HUES64 (cell line): ENCODE measurements at regions not wholly inside any gene's neighbourhood (a gene's known extent, or its start where the extent isn't known, plus 50 kb on each side); places are given as distances from the start of the nearest gene placed in this dataset.
"Not testable (repeated sequence)": the region's sequence is repeated elsewhere in the genome, so short reads cannot be mapped to it uniquely, and the experiment has no call there.

Source experiments
- H3K27ac ChIP-seq: 2 replicates; pipeline ENCODE4 v1.7.0; 2013; ENCODE audit warnings: low read depth, low read length, inconsistent platforms
- H3K27me3 ChIP-seq: 2 replicates; pipeline ENCODE4 v1.6.1; 2013; ENCODE audit warnings: mild to moderate bottlenecking, low read length; ENCODE audit not compliant: insufficient read depth
- H3K36me3 ChIP-seq: 2 replicates; pipeline ENCODE4 v1.6.1; 2013; ENCODE audit warnings: mild to moderate bottlenecking, low read length; ENCODE audit not compliant: insufficient read depth
- H3K4me1 ChIP-seq: 2 replicates; pipeline ENCODE4 v1.6.1; 2013; ENCODE audit warnings: mild to moderate bottlenecking, low read length, moderate library complexity; ENCODE audit not compliant: insufficient read depth
- H3K4me3 ChIP-seq: 2 replicates; pipeline ENCODE4 v1.5.1; 2013; ENCODE audit warnings: mild to moderate bottlenecking, low read length, moderate library complexity
- H3K9ac ChIP-seq: 2 replicates; pipeline ENCODE4 v1.6.1; 2013; ENCODE audit warnings: mild to moderate bottlenecking, low read depth, low read length
- H3K9me3 ChIP-seq: 2 replicates; pipeline ENCODE4 v1.6.1; 2013; ENCODE audit warnings: low read depth, low read length; ENCODE audit not compliant: insufficient read depth
- WGBS: fragments of 150-250, 120-280 bp; methylation state at CpG from one replicate; pipeline ENCODE4 v1.1.7; 2013; ENCODE audit warnings: missing lambda C conversion rate; 5-methylcytosine and 5-hydroxymethylcytosine counted together

GRCh38 chr10:90075995-90076394, 374.6 kb downstream of the KIF20B start:
- Histone ChIP-seq H3K36me3 (peaks cover 37% of the 10 kb centered on the region), H3K27ac (no peak overlapping the region), H3K27me3 (no peaks in the 10 kb centered on the region), H3K9me3 (peaks cover 79% of the 10 kb centered on the region), H3K4me1 (peaks cover 11% of the 10 kb centered on the region; the same call in 1 of the 2 replicates), H3K4me3 (no peak overlapping the region), H3K9ac (no peak overlapping the region)
- 94% methylated on average over 2 of the region's 2 CpGs for WGBS

- H3K9me3 ChIP-seq = peaks cover 48% of the 10 kb centered on the region
- H3K27me3 ChIP-seq = no peaks in the 10 kb centered on the region
- 92% methylated on average over 2 of the region's 2 CpGs for WGBS
- peaks cover 40% of the 10 kb centered on the region for H3K36me3 ChIP-seq
- no peak overlapping the region for H3K4me3 ChIP-seq
- no peak overlapping the region for H3K27ac ChIP-seq
- H3K9ac ChIP-seq = no peak overlapping the region
- H3K4me1 ChIP-seq = peaks cover 11% of the 10 kb centered on the region; the same call in 1 of the 2 replicates
These were observed 378.4 kb downstream of the KIF20B start for GRCh38 chr10:90079819-90080218.

GRCh38 chr10:90086606-90087190, 385.3 kb downstream of the KIF20B start:
- H3K9me3 ChIP-seq, H3K27me3 ChIP-seq, H3K36me3 ChIP-seq, H3K4me3 ChIP-seq: not testable (repeated sequence)
- H3K27ac ChIP-seq = peak overlapping the region; percentile 72; the same call in 1 of the 2 replicates
- peak overlapping the region; percentile 55 for H3K9ac ChIP-seq
- peaks cover 19% of the 10 kb centered on the region for H3K4me1 ChIP-seq
- 43% methylated on average over 2 of the region's 2 CpGs for whole genome bisulfite sequencing

GRCh38 chr10:90087197-90088023, 386.0 kb downstream of the KIF20B start:
- Histone ChIP-seq H3K4me3 (no peak overlapping the region), H3K4me1 (peaks cover 25% of the 10 kb centered on the region), H3K27ac (peak overlapping the region; percentile 72; the same call in 1 of the 2 replicates), H3K9ac (peak overlapping the region; percentile 55), H3K27me3 (no peaks in the 10 kb centered on the region), H3K9me3 (peaks cover 2% of the 10 kb centered on the region; the same call in 1 of the 2 replicates), H3K36me3 (peaks cover 3% of the 10 kb centered on the region; the same call in 1 of the 2 replicates)
- 24% methylated on average over 2 of the region's 2 CpGs for WGBS

- 38% methylated on average over 2 of the region's 4 CpGs for WGBS
- Histone ChIP-seq H3K27me3 (no peaks in the 10 kb centered on the region), H3K27ac (peak overlapping the region; percentile 72; the same call in 1 of the 2 replicates), H3K9ac (no peak overlapping the region), H3K36me3 (peaks cover 3% of the 10 kb centered on the region; the same call in 1 of the 2 replicates), H3K9me3 (peaks cover 2% of the 10 kb centered on the region; the same call in 1 of the 2 replicates), H3K4me3 (no peak overlapping the region), H3K4me1 (peaks cover 30% of the 10 kb centered on the region)
These were observed 386.6 kb downstream of the KIF20B start for GRCh38 chr10:90088024-90088317.

GRCh38 chr10:90089719-90090118, 388.3 kb downstream of the KIF20B start:
- Histone ChIP-seq H3K4me3 (no peak overlapping the region), H3K27me3 (no peaks in the 10 kb centered on the region), H3K27ac (no peak overlapping the region), H3K4me1 (peaks cover 37% of the 10 kb centered on the region), H3K9ac (no peak overlapping the region), H3K9me3 (peaks cover 2% of the 10 kb centered on the region; the same call in 1 of the 2 replicates), H3K36me3 (no peaks in the 10 kb centered on the region)
- WGBS = 70% methylated on average over 2 of the region's 2 CpGs

- 90% methylated on average over 5 of the region's 5 CpGs for WGBS
- Histone ChIP-seq H3K27ac (no peak overlapping the region), H3K36me3 (no peaks in the 10 kb centered on the region), H3K4me1 (peaks cover 36% of the 10 kb centered on the region), H3K9ac (no peak overlapping the region), H3K27me3 (no peaks in the 10 kb centered on the region), H3K4me3 (no peak overlapping the region), H3K9me3 (no peaks in the 10 kb centered on the region)
These were observed 394.8 kb downstream of the KIF20B start for GRCh38 chr10:90096196-90096595.

- not testable (repeated sequence) for H3K36me3 ChIP-seq, H3K9me3 ChIP-seq, H3K4me1 ChIP-seq, H3K4me3 ChIP-seq, H3K27ac ChIP-seq, H3K9ac ChIP-seq, H3K27me3 ChIP-seq
These were observed 406.2 kb downstream of the KIF20B start for GRCh38 chr10:90107581-90107980.

- H3K36me3 ChIP-seq = no peaks in the 10 kb centered on the region
- no peak overlapping the region for H3K9ac ChIP-seq
- H3K4me3 ChIP-seq = no peak overlapping the region
- no peaks in the 10 kb centered on the region for H3K27me3 ChIP-seq
- H3K4me1 ChIP-seq = no peaks in the 10 kb centered on the region
- no peaks in the 10 kb centered on the region for H3K9me3 ChIP-seq
- no peak overlapping the region for H3K27ac ChIP-seq
- no CpG with 5 or more reads among the region's 1 CpG for WGBS
These were observed 410.3 kb downstream of the KIF20B start for GRCh38 chr10:90111671-90112070.

- Histone ChIP-seq H3K4me3 (no peak overlapping the region), H3K27ac (no peak overlapping the region), H3K27me3 (no peaks in the 10 kb centered on the region), H3K4me1 (no peaks in the 10 kb centered on the region), H3K9ac (no peak overlapping the region), H3K36me3 (no peaks in the 10 kb centered on the region), H3K9me3 (no peaks in the 10 kb centered on the region)
- no CpG with 5 or more reads among the region's 1 CpG for WGBS
These were observed 411.3 kb downstream of the KIF20B start for GRCh38 chr10:90112681-90113080.

GRCh38 chr10:90118567-90118966, 417.2 kb downstream of the KIF20B start:
- WGBS = 91% methylated on average over 6 of the region's 6 CpGs
- not testable (repeated sequence) for H3K4me1 ChIP-seq, H3K9ac ChIP-seq, H3K9me3 ChIP-seq, H3K4me3 ChIP-seq, H3K27ac ChIP-seq, H3K36me3 ChIP-seq, H3K27me3 ChIP-seq
